OCI-LY7 (cell line): ENCODE measurements at regions not wholly inside any gene's neighbourhood (a gene's known extent, or its start where the extent isn't known, plus 50 kb on each side); places are given as distances from the start of the nearest gene placed in this dataset.

Experiments
- CTCF ChIP-seq: fragments of 200-600 bp; sonication (generic); conservative IDR thresholded peaks from 2 replicates; pipeline ENCODE4 v1.5.1; 2014; ENCODE audit warnings: mild to moderate bottlenecking, antibody characterized with exemption, low read length, moderate library complexity, mixed read lengths
- EZH2phosphoT487 ChIP-seq: fragments of 200-600 bp; sonication (generic); IDR thresholded peaks from 2 replicates; pipeline ENCODE4 v1.6.1; 2018; ENCODE audit warnings: low read depth, borderline replicate concordance, mild to moderate bottlenecking, mixed run types, antibody characterized with exemption, low read length, moderate library complexity, mixed read lengths

GRCh38 chr17:21524211-21524591, 148.0 kb downstream of the KCNJ12 start:
- TF ChIP-seq CTCF (no peak), EZH2phosphoT487 (no peak)
